ENCODE measurements at regions not wholly inside any gene's neighbourhood (a gene's known extent, or its start where the extent isn't known, plus 50 kb on each side); places are given as distances from the start of the nearest gene placed in this dataset.

- 90% methylated on average over 6 of the region's 6 CpGs for WGBS (ENCODE audit: low lambda C conversion rate)
- Histone ChIP-seq H3K27me3 (ENCODE audit: insufficient read depth) (no peaks in the 10 kb centered on the region), H3K27ac (ENCODE audit: low read depth in 2 of 2, low read length in 1 of 2) (no peak overlapping the region), H3K4me2 (no peak overlapping the region), H3K9me2 (no peaks in the 10 kb centered on the region), H3K9me3 (no peaks in the 10 kb centered on the region), H3K79me2 (ENCODE audit: insufficient read depth) (no peaks in the 10 kb centered on the region), H4K20me1 (ENCODE audit: insufficient read depth) (no peaks in the 10 kb centered on the region), H3K36me3 (replicated peaks in 1 of 2; ENCODE audit: control insufficient read depth in 1 of 2, insufficient read depth in 2 of 2, low read length in 1 of 2) (no peaks in the 10 kb centered on the region), H3K4me1 (ENCODE audit: control insufficient read depth in 1 of 2, insufficient read depth in 2 of 2, low read depth in 1 of 2, low read length in 1 of 2) (peaks cover 0 to 12% of the 10 kb centered on the region in 2 experiments; a peak in 3 of 4 replicates), H3K4me3 (ENCODE audit: low read depth in 2 of 2, low read length in 1 of 2) (no peak overlapping the region), H3F3A (replicated peaks; ENCODE audit: insufficient read depth) (peaks cover 17% of the 10 kb centered on the region), H2AFZ (ENCODE audit: low read depth) (peak overlapping the region; percentile 17; the same call in 1 of the 2 replicates), H3K9ac (no peak overlapping the region)
- POLR2A ChIA-PET = no interaction called here
- TF ChIP-seq EZH2phosphoT487 (IDR thresholded peaks at IDR 0.05; ENCODE audit: borderline replicate concordance, low read depth) = no peak
- no peak for TF ChIP-seq ELF1 (IDR thresholded peaks at IDR 0.05)
- no peak for DNase-seq
- CTCF ChIA-PET = interaction anchor here (1.3 kb wide), 1 partner anchor 57 kb away, joined by 3 read pairs; no protein-coding TSS in a partner anchor
Observed at GRCh38 chr12:67751381-67751928, 102.9 kb downstream of the DYRK2 start.

GRCh38 chr12:67752226-67752732, 103.7 kb downstream of the DYRK2 start:
- TF ChIP-seq FOSL2 (IDR thresholded peaks at IDR 0.05; ENCODE audit: borderline replicate concordance, low read depth) (no peak; the same call in 1 of the 2 replicates), NFIC (IDR thresholded peaks at IDR 0.05; ENCODE audit: borderline replicate concordance) (no peak), TCF12 (IDR thresholded peaks at IDR 0.05) (peak; percentile 10; the same call in 1 of the 2 replicates)
- DNase-seq = no peak
- Histone ChIP-seq H3K4me3 (ENCODE audit: low read depth in 2 of 2, low read length in 1 of 2) (no peak overlapping the region), H2AFZ (ENCODE audit: low read depth) (no peak overlapping the region), H3K27me3 (ENCODE audit: insufficient read depth) (no peaks in the 10 kb centered on the region), H3K4me1 (ENCODE audit: control insufficient read depth in 1 of 2, insufficient read depth in 2 of 2, low read depth in 1 of 2, low read length in 1 of 2) (peaks cover 0 to 10% of the 10 kb centered on the region in 2 experiments; a peak in 3 of 4 replicates), H3K79me2 (ENCODE audit: insufficient read depth) (no peaks in the 10 kb centered on the region), H3K4me2 (no peak overlapping the region), H4K20me1 (ENCODE audit: insufficient read depth) (no peaks in the 10 kb centered on the region), H3K27ac (ENCODE audit: low read depth in 2 of 2, low read length in 1 of 2) (no peak overlapping the region), H3K9ac (no peak overlapping the region), H3F3A (replicated peaks; ENCODE audit: insufficient read depth) (peaks cover 16% of the 10 kb centered on the region), H3K9me2 (no peaks in the 10 kb centered on the region), H3K36me3 (replicated peaks in 1 of 2; ENCODE audit: control insufficient read depth in 1 of 2, insufficient read depth in 2 of 2, low read length in 1 of 2) (no peaks in the 10 kb centered on the region), H3K9me3 (no peaks in the 10 kb centered on the region)
- ChIA-PET POLR2A (no interaction called here), CTCF (interaction anchor here (1.3 kb wide), 1 partner anchor 56 kb away, joined by 3 read pairs; no protein-coding TSS in a partner anchor)
- 87% methylated on average over 4 of the region's 4 CpGs for WGBS (ENCODE audit: low lambda C conversion rate)

- Histone ChIP-seq H3F3A (replicated peaks; ENCODE audit: insufficient read depth) (peaks cover 3% of the 10 kb centered on the region), H3K27ac (ENCODE audit: low read depth in 2 of 2, low read length in 1 of 2) (no peak overlapping the region), H3K9me3 (no peaks in the 10 kb centered on the region), H3K27me3 (ENCODE audit: insufficient read depth) (no peaks in the 10 kb centered on the region), H3K4me3 (ENCODE audit: low read depth in 2 of 2, low read length in 1 of 2) (no peak overlapping the region), H3K79me2 (ENCODE audit: insufficient read depth) (no peaks in the 10 kb centered on the region), H3K36me3 (replicated peaks in 1 of 2; ENCODE audit: control insufficient read depth in 1 of 2, insufficient read depth in 2 of 2, low read length in 1 of 2) (no peaks in the 10 kb centered on the region), H3K4me2 (no peak overlapping the region), H3K9ac (no peak overlapping the region), H4K20me1 (ENCODE audit: insufficient read depth) (no peaks in the 10 kb centered on the region), H3K9me2 (no peaks in the 10 kb centered on the region), H3K4me1 (ENCODE audit: control insufficient read depth in 1 of 2, insufficient read depth in 2 of 2, low read depth in 1 of 2, low read length in 1 of 2) (peaks cover 7 to 11% of the 10 kb centered on the region in 2 experiments; a peak in 3 of 4 replicates), H2AFZ (ENCODE audit: low read depth) (no peak overlapping the region)
- WGBS (ENCODE audit: low lambda C conversion rate) = 76% methylated on average over 9 of the region's 9 CpGs
- ChIA-PET POLR2A (no interaction called here), CTCF (no interaction called here)
- no peak for DNase-seq
- TF ChIP-seq YY1 (IDR thresholded peaks at IDR 0.05; ENCODE audit: low read depth) = no peak
- no peak for TF ChIP-seq REST (IDR thresholded peaks at IDR 0.05; ENCODE audit: low read depth, low read length)
- TF ChIP-seq IRF3 (IDR thresholded peaks at IDR 0.05; ENCODE audit: low read depth, low read length) = no peak
- no peak for TF ChIP-seq USF1 (IDR thresholded peaks at IDR 0.05; ENCODE audit: borderline replicate concordance, low read depth)
- no peak for TF ChIP-seq EP300 (IDR thresholded peaks at IDR 0.05; ENCODE audit: borderline replicate concordance in 1 of 2, low read depth in 1 of 2, low read length in 1 of 2)
- TF ChIP-seq USF2 (IDR thresholded peaks at IDR 0.05; ENCODE audit: borderline replicate concordance, low read depth, low read length) = no peak
Observed at GRCh38 chr12:67754933-67755697, 106.6 kb downstream of the DYRK2 start.

All from SK-N-SH (cell line).